K562 (cell line): ENCODE measurements at regions not wholly inside any gene's neighbourhood (a gene's known extent, or its start where the extent isn't known, plus 50 kb on each side); places are given as distances from the start of the nearest gene placed in this dataset.

Experiments
- ASH1L ChIP-seq: fragments of 450-650 bp; IDR thresholded peaks from 2 replicates; pipeline ENCODE4 v1.6.1; 2018; ENCODE audit warnings: borderline replicate concordance, mild to moderate bottlenecking, low read depth; ENCODE audit not compliant: partially characterized antibody
- ETV1 ChIP-seq: fragments of 450-650 bp; conservative IDR thresholded peaks from 2 replicates; pipeline ENCODE4 v1.6.1; 2016; ENCODE audit warnings: missing genetic modification characterization, control low read depth, low read depth, missing compliant biosample characterization
- MAX ChIP-seq: sonication (generic); formaldehyde crosslinking; IDR thresholded peaks from 2 replicates; pipeline ENCODE4 v1.9.0; 2022; ENCODE audit warnings: mild to moderate bottlenecking, missing genetic modification reagents
- MYC ChIP-seq, 2 experiments: fragments of 250-450 bp in 1 of 2; sonication (Bioruptor Pico) in 1 of 2; IDR thresholded peaks; 2 replicates each; pipeline versions ENCODE4 v1.5.1 to v1.6.1; 2012 to 2021; ENCODE audit warnings: low read depth in 2 of 2, borderline replicate concordance in 1 of 2, improper control_type of control experiment in 1 of 2, low read length in 1 of 2, mild to moderate bottlenecking in 1 of 2, moderate library complexity in 1 of 2
- RREB1 ChIP-seq: fragments of 250-450 bp; sonication (Bioruptor Pico); IDR thresholded peaks from 2 replicates; pipeline ENCODE4 v1.4.0; 2020
- SMAD1 ChIP-seq: fragments of 150-350 bp; IDR thresholded peaks from 2 replicates; pipeline ENCODE4 v1.6.1; 2014; ENCODE audit warnings: low read length, low read depth; ENCODE audit not compliant: partially characterized antibody
- SREBF1 ChIP-seq: fragments of 150-350 bp; IDR thresholded peaks from 2 replicates; pipeline ENCODE4 v1.6.1; 2014; ENCODE audit warnings: antibody characterized with exemption, low read depth, low read length, borderline replicate concordance
- TSC22D4 ChIP-seq: fragments of 450-650 bp; IDR thresholded peaks from 2 replicates; pipeline ENCODE4 v1.6.1; 2016; ENCODE audit warnings: missing genetic modification characterization, missing biosample characterization, control low read depth
- ZNF232 ChIP-seq: sonication (generic); formaldehyde crosslinking; IDR thresholded peaks from 2 replicates; pipeline ENCODE4 v1.8.0; 2022; ENCODE audit warnings: mild to moderate bottlenecking, missing genetic modification reagents
- TF ChIP-seq, protein P1 (sequence below), 2 experiments: fragments of 450-650 bp; formaldehyde crosslinking in 1 of 2; IDR thresholded peaks; 2 replicates each; pipeline versions ENCODE4 v1.4.0 to v1.6.1; 2014 to 2020; ENCODE audit warnings: mild to moderate bottlenecking in 2 of 2, borderline replicate concordance in 1 of 2, low read depth in 1 of 2

DNA sequence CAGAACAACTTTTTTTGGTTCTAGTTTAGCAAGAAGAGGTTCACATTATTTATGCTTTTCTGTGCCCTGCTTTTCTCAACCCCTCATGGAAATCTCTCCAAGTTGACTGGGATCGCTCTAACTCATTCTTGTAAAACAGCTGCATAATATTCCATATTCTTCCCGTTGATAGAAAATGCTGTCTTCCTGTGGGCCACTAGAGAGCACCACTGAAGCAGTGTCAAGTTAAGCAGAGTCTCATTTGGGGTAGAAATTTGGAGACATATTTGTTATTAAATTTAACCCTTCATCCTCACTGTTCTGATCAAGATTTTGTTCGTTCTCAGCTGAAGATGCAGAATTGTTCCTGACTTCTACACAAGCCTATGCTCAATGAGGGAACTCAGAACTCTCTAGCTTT is 140.1 kb downstream of the CEMIP2 start (continued):
- TF ChIP-seq SMAD1 (no peak), ASH1L (no peak), SREBF1 (no peak), MYC (IDR thresholded peaks at IDR 0.05; ENCODE audit: low read depth, low read length) (no peak), MYC (CRISPR knock-in tag; IDR thresholded peaks at IDR 0.05; ENCODE audit: borderline replicate concordance, low read depth) (no peak), MAX (no peak), ETV1 (tag) (no peak), TSC22D4 (tag) (no peak), RREB1 (CRISPR knock-in tag) (no peak), ZNF232 (no peak)
- TF ChIP-seq, protein P1, sequence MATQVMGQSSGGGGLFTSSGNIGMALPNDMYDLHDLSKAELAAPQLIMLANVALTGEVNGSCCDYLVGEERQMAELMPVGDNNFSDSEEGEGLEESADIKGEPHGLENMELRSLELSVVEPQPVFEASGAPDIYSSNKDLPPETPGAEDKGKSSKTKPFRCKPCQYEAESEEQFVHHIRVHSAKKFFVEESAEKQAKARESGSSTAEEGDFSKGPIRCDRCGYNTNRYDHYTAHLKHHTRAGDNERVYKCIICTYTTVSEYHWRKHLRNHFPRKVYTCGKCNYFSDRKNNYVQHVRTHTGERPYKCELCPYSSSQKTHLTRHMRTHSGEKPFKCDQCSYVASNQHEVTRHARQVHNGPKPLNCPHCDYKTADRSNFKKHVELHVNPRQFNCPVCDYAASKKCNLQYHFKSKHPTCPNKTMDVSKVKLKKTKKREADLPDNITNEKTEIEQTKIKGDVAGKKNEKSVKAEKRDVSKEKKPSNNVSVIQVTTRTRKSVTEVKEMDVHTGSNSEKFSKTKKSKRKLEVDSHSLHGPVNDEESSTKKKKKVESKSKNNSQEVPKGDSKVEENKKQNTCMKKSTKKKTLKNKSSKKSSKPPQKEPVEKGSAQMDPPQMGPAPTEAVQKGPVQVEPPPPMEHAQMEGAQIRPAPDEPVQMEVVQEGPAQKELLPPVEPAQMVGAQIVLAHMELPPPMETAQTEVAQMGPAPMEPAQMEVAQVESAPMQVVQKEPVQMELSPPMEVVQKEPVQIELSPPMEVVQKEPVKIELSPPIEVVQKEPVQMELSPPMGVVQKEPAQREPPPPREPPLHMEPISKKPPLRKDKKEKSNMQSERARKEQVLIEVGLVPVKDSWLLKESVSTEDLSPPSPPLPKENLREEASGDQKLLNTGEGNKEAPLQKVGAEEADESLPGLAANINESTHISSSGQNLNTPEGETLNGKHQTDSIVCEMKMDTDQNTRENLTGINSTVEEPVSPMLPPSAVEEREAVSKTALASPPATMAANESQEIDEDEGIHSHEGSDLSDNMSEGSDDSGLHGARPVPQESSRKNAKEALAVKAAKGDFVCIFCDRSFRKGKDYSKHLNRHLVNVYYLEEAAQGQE (IDR thresholded peaks at IDR 0.05; ENCODE audit: borderline replicate concordance) = peak; percentile 70; the same call in 1 of the 2 replicates
- TF ChIP-seq, protein P1 (CRISPR knock-in tag; IDR thresholded peaks at IDR 0.05; ENCODE audit: low read depth) = no peak
